Muscle of back (tissue), 3 donors: ENCODE measurements at regions not wholly inside any gene's neighbourhood (a gene's known extent, or its start where the extent isn't known, plus 50 kb on each side); places are given as distances from the start of the nearest gene placed in this dataset.
A peak's percentile ranks its signal among the peaks of the same experiment; 100 is the strongest.
"Not testable (repeated sequence)": the region's sequence is repeated elsewhere in the genome, so short reads cannot be mapped to it uniquely, and the experiment has no call there.

Experiments used
- DNase-seq, 3 donors: peaks; one replicate each; pipeline versions ENCODE4 v3.0.0 to v3.0.0-alpha.2; 2013

DNA sequence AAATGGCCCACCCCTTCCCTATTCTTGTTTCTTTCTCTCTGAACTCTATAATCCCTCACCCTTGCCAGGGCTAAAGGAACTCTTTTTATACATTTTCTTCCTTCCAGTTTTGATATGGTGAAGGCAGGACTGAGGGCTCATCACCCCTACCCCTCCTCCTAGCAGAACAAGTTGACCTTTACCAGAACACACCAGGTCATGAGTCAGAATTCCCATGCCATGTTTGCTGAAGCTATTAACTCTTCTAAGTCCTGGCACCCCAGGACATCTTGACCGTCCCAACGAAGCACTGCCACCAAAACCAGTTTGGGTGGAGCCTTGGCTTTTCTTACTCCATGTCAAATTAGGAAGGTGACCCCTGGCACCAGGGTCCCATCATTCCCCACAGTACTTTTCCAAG is 57.5 kb upstream of the DYNLT3 start:
- no peak for DNase-seq

DNA sequence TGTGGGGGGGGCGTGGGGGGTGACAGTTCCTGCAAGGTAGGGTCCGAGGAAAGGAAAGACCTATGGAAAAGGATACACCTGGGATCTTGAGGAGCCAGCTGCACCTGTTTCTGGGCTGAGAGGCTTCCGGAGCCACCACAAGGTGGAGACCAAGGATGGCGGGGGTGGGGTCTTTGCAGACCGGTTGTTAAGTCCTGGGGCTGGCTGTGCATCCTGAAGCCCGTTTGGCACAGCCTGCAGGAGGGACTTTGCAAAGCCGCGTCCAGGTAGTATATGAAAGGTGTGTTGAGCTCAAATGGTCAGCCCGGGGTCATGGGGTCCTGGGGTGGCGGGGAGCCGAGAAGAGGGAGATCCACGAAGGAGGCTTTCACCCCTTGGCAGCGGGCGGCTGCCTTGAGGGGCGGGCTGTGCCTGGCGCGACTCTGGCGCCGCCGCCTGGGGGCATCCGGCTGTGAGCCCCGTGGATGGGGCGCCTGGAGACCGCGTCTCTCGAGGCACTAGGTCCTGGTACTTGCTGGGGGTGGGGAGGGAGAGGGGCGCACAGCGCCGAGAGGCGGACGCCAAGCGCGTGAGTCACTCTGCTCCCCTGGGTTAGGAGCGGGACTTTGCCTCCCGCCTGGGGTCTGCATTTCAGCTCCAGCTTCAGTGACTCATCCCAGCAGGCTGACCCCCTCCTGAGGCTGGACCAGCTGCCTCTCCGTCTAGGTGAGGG is 58.2 kb upstream of the DYNLT3 start:
- peak in 1 of 3 donors; percentile 6 for DNase-seq

DNA sequence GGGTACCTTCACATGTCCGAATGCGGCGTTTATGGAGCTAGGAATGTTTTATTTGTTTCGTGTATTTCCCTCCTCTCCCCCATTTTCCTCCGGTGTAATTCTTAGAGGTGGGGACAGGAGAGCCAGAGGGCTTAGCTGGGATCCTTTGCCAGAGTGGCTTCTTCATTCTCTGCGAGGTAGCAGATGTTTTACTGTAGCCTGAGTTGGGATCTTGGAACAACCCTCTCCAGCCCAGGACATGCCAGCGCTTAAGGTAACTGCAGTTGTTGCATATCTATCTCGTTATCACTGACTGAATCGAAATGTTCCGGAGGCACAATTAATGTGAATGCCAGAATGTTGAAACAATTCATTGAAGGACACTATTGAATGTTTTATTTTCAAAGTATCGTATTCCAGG is 59.0 kb upstream of the DYNLT3 start:
- DNase-seq: no peak

DNA sequence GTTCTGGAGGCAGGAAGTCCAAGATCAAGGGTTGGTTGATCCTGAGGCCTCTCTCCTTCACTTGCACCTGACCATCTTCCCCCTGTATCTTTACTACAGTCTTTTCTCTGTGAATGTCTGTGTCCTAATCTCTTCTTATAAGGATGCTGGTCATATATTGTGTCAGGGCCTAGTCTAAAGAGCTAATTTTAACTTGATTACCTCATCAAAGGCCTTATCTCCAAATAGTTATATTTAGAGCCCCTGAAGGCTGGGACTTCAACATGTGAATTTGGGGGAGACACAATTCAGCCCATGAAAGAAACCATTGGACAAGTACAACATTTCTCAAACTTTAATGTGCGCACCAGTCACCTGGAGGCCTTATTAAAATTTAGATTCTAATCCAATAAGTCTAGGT is 62.8 kb upstream of the DYNLT3 start:
- no peak for DNase-seq

DNA sequence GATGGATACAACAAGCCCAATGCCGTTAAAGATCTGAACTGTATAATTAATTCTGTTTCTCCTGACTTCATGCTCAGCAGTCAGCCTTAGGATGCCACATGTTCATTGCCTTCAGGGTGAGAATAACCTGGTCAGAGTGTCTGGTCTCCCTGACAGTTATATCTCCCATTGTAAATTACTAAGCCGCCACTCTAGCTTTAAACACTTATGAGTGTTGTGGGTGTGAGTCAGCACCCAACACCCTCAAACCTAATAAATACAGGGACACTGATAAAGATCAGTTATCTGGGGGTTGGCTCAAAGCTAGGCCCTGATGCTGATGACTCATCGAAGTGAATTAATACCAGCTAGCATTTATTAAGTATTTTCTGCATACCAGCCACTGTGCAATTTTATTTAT is 64.9 kb upstream of the DYNLT3 start:
- peak in 1 of 3 donors; percentile 15 for DNase-seq

DNA sequence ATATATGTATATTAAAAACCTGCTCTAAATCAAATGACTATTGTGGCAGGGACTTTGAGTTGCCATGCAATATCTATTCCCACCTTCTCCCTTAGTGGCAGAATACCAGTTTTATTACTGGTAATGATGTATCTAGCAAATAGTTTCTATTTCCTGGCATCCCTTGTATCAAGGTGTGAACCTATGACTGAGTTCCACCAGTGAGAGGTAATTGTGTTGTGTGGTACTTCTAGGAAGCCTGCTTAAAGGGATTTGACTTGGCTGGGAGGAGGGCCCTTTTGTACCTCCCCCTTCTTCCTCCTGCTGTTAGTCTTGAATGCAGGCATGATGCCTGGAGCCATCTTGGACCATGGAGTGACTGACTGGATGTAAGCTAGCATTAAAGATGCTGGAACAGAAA is 65.4 kb upstream of the DYNLT3 start:
- DNase-seq: no peak

DNA sequence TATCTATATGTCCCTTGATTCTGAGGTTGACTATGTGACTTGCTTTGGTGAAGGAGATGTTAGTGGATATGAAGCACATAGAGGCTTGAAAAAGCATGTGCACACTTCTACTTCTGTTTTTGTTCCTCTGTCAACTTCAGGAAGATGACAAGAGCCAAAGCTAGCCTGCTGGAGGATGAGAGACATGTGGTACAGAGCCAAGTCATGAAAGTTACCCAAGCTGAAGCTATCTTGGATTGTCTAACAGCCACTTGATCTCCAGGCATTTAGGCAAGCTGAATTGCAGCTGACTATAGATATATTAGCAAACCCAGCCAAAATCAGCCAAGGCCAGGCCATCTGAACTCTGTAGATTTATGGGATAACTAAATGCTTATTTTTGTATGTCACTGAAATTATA is 70.8 kb upstream of the DYNLT3 start:
- no peak for DNase-seq

DNA sequence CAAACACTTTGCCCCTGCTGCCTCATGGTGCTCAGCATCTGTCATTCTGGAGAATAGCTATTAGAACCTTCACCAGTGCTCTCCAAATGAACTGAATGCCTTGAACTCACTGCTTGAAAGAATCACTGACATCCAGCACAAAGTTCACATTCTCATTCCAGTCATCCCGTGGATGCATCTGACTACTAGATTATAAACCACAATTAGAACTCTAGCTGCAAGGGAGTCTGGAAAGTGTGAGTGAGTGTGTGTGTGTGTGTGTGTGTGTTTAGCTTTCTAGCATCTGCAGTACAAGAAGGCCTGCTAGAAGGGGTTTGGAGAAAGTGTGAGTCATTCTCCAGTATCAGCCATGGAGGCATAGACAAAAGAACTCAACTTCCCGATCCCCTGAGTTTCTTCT is 71.3 kb upstream of the DYNLT3 start:
- DNase-seq: no peak

DNA sequence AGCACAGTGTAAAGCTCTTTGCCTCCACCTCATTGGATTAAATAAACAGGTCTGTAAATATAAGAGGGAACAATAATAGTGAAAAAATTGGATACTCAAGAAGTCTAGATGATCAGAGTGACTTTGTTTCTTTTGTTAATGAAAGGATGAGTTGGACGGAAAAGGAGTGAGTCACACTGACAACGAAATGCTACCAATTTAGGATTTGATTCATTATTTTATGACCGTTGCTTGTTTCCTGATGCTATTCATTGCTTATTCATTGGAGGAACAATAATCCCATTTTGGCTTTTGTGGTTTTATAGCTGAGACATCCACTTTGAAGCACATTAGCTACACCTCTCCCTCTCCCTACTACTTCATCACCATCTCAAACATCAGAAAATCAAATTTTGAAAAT is 74.4 kb upstream of the DYNLT3 start:
- peak in 1 of 3 donors; percentile 28 for DNase-seq

DNA sequence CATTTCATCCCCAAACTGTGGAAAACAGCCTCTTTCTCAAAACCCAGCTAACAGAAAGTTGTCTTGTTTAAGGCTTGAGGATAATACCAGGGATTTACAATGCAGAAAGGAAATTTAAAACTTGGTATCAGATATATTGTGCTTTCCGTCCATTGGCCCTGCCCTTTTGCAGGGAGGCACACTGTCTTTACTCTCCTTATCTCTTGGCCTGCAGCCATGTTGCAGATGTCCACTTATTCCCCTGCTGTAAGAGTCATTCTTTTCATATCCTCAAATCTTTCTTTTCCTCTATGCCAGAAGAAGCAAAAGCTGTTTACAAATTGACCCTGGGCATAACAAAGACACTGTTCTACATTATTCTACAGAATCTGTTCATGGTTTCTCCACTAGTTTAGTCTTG is 75.6 kb upstream of the DYNLT3 start:
- DNase-seq: no peak

DNA sequence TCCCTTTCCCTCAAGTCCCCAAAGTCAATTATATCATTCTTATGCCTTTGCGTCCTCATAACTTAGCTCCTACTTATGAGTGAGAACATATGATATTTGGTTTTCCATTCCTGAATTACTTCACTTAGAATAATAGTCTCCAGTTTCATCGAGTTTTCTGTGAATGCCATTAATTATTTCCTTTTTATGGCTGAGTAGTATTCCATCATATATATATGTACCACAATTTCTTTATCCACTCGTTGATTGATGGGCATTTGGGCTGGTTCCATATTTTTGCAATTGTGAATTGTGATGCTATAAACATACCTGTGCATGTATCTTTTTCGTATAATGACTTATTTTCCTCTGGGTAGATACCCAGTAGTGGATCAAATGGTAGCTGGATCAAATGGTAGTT is 78.4 kb upstream of the DYNLT3 start:
- DNase-seq: not testable (repeated sequence)

DNA sequence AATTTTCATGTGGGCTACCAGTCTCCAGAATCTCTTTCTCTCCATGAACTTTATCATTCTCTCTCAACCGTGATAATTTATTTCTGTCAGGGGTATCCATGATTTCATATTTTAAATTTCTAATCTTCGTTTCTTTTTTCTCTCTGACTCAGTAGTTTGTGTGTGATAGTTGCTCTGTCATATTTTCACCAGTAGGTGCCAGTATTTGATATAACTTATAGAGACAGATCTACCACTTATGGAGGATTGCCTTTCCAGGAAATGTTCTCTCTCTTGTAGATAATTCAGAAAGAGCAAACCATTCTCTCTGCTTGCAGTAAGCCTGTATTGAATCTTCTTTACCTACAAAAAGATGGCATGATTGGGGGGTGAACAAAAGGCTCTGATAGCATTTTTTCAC is 79.3 kb upstream of the DYNLT3 start:
- DNase-seq: peak; percentile 10 to 37 (median 19)

DNA sequence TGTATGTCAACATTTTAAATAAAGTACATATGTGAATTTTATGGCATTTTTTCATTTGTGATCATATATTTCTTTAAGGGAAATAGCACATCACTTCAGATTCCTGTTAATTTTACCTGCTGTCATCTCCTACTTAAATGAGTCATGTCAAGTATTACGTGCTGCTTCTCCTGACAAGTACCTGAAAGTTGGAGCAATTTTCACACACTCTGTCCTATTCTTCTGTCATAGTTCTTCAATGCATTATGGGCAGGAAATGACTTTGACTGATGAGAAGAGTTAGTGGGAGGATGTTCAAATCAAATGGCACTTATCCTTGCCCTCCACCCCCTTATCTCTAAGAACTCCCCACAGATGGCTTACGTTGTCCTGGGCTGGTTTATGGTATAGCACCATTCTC is 64.2 kb upstream of the SYTL5 start:
- DNase-seq: no peak

DNA sequence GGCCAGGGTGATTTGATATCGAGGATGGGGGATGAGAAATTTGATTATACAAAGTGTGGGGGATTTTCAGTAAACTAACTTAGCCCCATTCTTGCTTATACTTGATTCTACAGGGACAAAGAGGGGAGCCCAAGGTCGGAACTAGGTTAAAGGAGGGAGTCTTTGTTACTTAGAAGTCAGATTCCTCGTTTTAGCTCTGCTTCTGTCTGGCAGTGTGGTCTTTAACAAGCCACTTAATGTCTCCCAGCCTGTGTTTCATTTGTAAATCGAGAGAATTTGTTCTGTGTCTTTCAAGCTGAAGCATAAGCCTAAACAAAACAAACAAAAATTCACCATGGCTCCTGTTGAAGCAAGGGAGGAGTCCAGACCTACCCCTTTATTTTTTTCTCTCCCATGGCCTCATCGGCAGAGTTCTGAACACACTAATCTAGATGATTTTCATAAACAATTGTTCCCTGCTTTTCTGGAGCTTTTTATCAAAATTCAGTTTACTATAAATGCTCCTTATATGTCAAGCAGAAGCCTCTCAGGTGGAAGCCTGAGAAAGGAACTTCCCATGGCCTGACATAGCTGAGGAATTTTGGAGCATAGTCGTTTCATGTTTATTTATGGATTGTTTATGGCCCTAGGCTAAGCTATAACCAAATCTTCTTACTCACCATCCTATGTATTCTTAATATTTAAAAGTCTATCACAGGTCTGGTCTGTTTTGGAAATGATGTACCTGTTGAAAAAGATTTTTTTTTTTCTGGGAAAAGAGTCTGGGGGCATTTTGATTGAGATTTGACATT is 62.6 kb upstream of the SYTL5 start:
- DNase-seq: no peak

DNA sequence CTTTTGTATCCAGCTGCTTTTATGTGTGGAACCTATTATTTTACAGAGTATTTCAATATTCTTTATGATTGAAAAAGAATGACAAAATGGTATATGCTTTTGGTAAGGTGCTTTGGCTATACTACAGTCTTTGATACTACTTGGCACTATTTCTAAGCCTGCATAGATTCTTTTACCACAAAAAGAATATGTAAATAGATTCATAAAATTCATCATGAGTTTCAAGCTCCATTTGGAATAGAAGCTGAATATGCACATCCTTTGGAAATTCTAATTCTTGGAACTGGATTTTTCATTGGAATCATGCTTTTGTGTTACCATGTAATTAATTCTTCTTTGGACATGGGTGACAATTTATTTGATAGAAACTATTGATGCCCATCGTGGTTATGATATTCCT is 60.2 kb upstream of the SYTL5 start:
- no peak for DNase-seq

DNA sequence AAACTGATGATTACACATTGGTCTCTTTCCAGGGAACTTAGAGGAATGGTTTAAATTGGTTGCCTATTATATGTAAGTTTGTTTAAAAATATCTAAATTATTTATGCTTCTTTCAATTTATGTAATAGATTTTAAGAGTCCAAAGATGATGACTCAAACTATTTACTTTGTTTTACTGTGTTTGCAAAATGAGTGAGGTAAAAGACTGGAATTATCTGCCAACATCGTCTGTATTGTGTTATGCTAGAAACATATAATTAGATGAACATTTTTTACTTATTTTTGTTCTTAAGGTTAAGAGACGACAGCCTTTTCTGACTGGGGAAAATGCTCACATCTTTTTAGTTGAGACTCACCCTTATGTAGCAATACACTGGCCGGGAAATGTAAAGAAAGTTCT is 51.1 kb upstream of the SYTL5 start:
- DNase-seq: no peak

DNA sequence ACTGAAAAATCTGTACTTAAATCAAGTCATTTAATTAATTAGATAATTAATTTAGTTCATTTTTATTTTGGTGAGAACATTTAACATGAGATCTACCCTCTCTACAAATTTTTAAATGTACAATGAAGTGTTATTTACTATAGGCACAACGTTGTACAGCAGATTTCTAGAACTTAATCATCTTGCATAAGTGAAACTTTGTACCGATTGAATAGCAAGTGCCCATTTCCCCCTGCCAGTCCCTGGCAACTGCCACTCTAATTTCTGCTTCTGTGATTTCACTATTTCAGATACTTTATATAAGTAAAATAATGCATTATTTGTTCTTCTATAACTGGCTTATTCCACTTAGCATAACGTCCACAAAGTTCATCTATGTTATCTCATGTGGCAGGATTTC is 50.1 kb upstream of the SYTL5 start:
- DNase-seq: no peak
